GM12892 (cell line): ENCODE measurements at regions not wholly inside any gene's neighbourhood (a gene's known extent, or its start where the extent isn't known, plus 50 kb on each side); places are given as distances from the start of the nearest gene placed in this dataset.

Experiments used
- POLR2A ChIP-seq: IDR thresholded peaks from 2 replicates; pipeline ENCODE4 v1.6.1; 2011; ENCODE audit warnings: low read depth, low read length, control low read depth
- TAF1 ChIP-seq: IDR thresholded peaks from 2 replicates; pipeline ENCODE4 v1.6.1; 2011; ENCODE audit warnings: low read depth, mild to moderate bottlenecking, control low read depth, low read length, borderline replicate concordance

- TF ChIP-seq POLR2A (no peak), TAF1 (no peak)
Observed at GRCh38 chr12:127771546-127771945, 495.4 kb upstream of the TMEM132C start.
